H1 (cell line): ENCODE measurements at regions not wholly inside any gene's neighbourhood (a gene's known extent, or its start where the extent isn't known, plus 50 kb on each side); places are given as distances from the start of the nearest gene placed in this dataset.

Experiments used
- JUN ChIP-seq: IDR thresholded peaks from 2 replicates; pipeline ENCODE4 v1.6.1; 2011; ENCODE audit warnings: low read depth, mild to moderate bottlenecking, improper control_type of control experiment, low read length
- POLR2AphosphoS5 ChIP-seq: IDR thresholded peaks from 2 replicates; pipeline ENCODE4 v1.6.1; 2011; ENCODE audit warnings: low read depth, low read length
- SIN3A ChIP-seq, 2 experiments: IDR thresholded peaks in 1 of 2; conservative IDR thresholded peaks in 1 of 2; 2 replicates each; pipeline ENCODE4 v1.6.1; 2011 to 2012; ENCODE audit warnings: low read length in 2 of 2, improper control_type of control experiment in 1 of 2, low read depth in 1 of 2, mild to moderate bottlenecking in 1 of 2
- TAF1 ChIP-seq: IDR thresholded peaks from 2 replicates; pipeline ENCODE4 v1.6.1; 2011; ENCODE audit warnings: mild to moderate bottlenecking, low read depth, low read length
- YY1 ChIP-seq: IDR thresholded peaks from 2 replicates; pipeline ENCODE4 v1.6.1; 2011; ENCODE audit warnings: low read depth, mild to moderate bottlenecking, low read length
- TF ChIP-seq, protein P1 (sequence below), 3 experiments: IDR thresholded peaks; 1 replicate in 2 of 3; 2 replicates in 1 of 3; pipeline versions ENCODE4 v1.5.1 to v1.6.1; 2011; ENCODE audit warnings: low read length in 3 of 3, mild to moderate bottlenecking in 3 of 3, inconsistent platforms in 2 of 3, low read depth in 1 of 3, moderate library complexity in 1 of 3; ENCODE audit not compliant: insufficient read depth in 1 of 3; ENCODE audit errors: control extremely low read depth in 1 of 3
- TF ChIP-seq, protein P2 (sequence below): IDR thresholded peaks from 2 replicates; pipeline ENCODE4 v1.6.1; 2011; ENCODE audit warnings: low read depth, mild to moderate bottlenecking, low read length; ENCODE audit not compliant: insufficient read depth

DNA sequence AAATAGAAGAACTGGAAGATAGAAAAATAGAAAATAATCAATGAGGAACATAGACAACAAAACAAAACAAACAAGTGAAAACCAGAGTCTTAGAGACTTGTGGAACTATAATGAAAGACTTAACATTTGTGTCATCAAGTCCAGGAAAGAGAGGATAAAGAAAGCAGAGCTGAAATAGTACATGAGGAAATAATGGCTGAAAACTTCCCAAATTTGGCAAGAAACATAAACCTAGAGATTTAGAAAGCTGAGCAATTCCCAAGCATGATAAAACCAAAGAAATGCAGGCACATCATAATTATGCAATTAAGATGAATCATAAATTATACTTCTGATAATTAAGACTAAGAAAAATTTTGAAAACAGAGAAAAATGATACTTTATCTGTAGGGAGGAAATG, 614.5 kb downstream of the ETS1 start:
- TF ChIP-seq, protein P1, sequence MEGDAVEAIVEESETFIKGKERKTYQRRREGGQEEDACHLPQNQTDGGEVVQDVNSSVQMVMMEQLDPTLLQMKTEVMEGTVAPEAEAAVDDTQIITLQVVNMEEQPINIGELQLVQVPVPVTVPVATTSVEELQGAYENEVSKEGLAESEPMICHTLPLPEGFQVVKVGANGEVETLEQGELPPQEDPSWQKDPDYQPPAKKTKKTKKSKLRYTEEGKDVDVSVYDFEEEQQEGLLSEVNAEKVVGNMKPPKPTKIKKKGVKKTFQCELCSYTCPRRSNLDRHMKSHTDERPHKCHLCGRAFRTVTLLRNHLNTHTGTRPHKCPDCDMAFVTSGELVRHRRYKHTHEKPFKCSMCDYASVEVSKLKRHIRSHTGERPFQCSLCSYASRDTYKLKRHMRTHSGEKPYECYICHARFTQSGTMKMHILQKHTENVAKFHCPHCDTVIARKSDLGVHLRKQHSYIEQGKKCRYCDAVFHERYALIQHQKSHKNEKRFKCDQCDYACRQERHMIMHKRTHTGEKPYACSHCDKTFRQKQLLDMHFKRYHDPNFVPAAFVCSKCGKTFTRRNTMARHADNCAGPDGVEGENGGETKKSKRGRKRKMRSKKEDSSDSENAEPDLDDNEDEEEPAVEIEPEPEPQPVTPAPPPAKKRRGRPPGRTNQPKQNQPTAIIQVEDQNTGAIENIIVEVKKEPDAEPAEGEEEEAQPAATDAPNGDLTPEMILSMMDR (IDR thresholded peaks at IDR 0.05; ENCODE audit: control extremely low read depth in 1 of 3, insufficient read depth in 1 of 3, low read depth in 1 of 3, low read length in 3 of 3) = no peak
- TF ChIP-seq YY1 (no peak), POLR2AphosphoS5 (no peak), TAF1 (no peak), SIN3A (conservative IDR thresholded peaks at IDR 0.05 in 1 of 2, IDR thresholded peaks at IDR 0.05 in 1 of 2; ENCODE audit: low read depth in 1 of 2, low read length in 2 of 2) (no peak), JUN (no peak)
- TF ChIP-seq, protein P2, sequence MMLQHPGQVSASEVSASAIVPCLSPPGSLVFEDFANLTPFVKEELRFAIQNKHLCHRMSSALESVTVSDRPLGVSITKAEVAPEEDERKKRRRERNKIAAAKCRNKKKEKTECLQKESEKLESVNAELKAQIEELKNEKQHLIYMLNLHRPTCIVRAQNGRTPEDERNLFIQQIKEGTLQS = no peak
